Heart left ventricle (tissue), 13 donors: ENCODE measurements at regions not wholly inside any gene's neighbourhood (a gene's known extent, or its start where the extent isn't known, plus 50 kb on each side); places are given as distances from the start of the nearest gene placed in this dataset.

ENCODE experiments used
- POLR2A ChIP-seq, 2 donors: fragments of 450-650 bp; IDR thresholded peaks; one replicate each; pipeline ENCODE4 v1.6.1; 2017; ENCODE audit warnings: antibody characterized with exemption in 2 of 2, mild to moderate bottlenecking in 2 of 2, moderate library complexity in 2 of 2
- TF ChIP-seq, protein P1 (sequence below), 12 donors: fragments of 200-600 bp; sonication (generic) in 4 of 12; IDR thresholded peaks; one replicate each; pipeline versions ENCODE4 v1.5.0 to v1.8.0; 2018 to 2022; ENCODE audit warnings: antibody characterized with exemption in 12 of 12, mild to moderate bottlenecking in 5 of 12
- donor health status: ischemic (EF 13 %, LVEDD 7.1; RV severe dilation, severe dysfunction).
- donor health status: DM: no; HTN: yes; CAD: no.
- donor health status: DM: no; HTN: no; CAD: no.
- donor health status: ischemic (EF 25% LVEDD 6.9; RV normal size, moderate dysfunction).
- donor health status: ischemic (EF 25% LVEDD 5.7; RV mildly dilated, moderate dysfunction).
- donor health status: ischemic (EF 35%, LVEDD 5.7; RV mildly dilated, moderate dysfunction).
- donor health status: nonischemic (EF 11% LVEDD 7.7; RV severe dilation, severe dysfunction).
- donor health status: DM: yes; HTN: yes; CAD: no.
- donor health status: PGD.
- donor health status: ischemic (EF 29% LVEDD 5.4; RV normal size, mild dysfunction).
- donor health status: nonischemic (EF 23%, LVEDD 6.1; RV moderate dilation, normal function).

DNA sequence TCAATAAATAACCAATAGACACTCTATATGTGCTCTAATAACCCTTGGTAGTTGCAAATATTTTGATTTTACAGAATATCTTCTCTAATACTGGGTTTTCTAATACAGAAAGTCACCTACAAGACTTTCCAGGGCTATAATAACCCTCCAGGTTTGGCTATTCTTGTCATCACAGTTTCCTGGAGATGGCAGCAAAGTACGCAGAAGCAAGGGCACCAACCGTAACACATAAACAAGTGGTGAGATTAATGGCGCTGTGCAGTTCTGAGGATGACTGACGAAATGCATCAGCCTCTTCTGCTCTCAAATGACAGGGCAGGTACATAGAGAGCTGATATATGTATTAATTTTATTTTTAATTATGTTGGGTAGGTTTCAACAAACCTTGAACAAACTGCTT is 122.4 kb downstream of the C4orf33 start:
- TF ChIP-seq, protein P1, sequence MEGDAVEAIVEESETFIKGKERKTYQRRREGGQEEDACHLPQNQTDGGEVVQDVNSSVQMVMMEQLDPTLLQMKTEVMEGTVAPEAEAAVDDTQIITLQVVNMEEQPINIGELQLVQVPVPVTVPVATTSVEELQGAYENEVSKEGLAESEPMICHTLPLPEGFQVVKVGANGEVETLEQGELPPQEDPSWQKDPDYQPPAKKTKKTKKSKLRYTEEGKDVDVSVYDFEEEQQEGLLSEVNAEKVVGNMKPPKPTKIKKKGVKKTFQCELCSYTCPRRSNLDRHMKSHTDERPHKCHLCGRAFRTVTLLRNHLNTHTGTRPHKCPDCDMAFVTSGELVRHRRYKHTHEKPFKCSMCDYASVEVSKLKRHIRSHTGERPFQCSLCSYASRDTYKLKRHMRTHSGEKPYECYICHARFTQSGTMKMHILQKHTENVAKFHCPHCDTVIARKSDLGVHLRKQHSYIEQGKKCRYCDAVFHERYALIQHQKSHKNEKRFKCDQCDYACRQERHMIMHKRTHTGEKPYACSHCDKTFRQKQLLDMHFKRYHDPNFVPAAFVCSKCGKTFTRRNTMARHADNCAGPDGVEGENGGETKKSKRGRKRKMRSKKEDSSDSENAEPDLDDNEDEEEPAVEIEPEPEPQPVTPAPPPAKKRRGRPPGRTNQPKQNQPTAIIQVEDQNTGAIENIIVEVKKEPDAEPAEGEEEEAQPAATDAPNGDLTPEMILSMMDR (IDR thresholded peaks at IDR 0.05) = peak in 9 of 12 donors; percentile 10 to 49 (median 34)
- no peak for TF ChIP-seq POLR2A (IDR thresholded peaks at IDR 0.05)
